Ramos (cell line): ENCODE measurements at regions not wholly inside any gene's neighbourhood (a gene's known extent, or its start where the extent isn't known, plus 50 kb on each side); places are given as distances from the start of the nearest gene placed in this dataset.

ENCODE experiments used
- in situ Hi-C: fragments of 300-500 bp; cut with MboI; formaldehyde crosslinking; loops from one replicate; pipeline ENCODE4 v1.14.3; 2022; ENCODE audit warnings: low sequenced_read_pairs; ENCODE audit not compliant: unreplicated experiment

DNA sequence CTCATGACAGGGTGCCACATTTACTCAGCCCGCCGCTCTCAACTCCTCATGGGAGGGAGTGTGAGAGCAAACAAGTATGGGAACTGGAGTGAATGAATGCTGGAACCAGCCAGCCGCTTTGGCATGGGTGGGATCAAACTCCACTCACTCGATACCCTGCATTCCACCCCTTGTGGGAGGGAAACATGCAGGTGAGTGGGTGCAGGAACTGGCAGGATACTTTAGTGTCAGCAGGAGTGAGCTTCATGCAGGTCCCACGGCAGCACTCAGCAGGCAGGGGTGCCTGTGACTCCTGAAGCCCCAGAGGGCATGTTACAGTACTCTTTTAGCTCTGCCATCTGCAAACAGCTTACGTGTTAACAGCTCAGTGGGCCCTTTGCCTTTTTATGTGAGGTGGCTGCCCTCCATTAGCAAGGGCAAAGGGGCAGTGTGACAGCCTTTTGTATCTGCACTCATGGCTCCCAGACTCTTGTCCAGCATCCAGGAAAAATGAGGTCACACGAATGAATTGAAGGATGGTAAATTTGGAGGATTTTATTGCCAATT, 433.2 kb upstream of the NMUR2 start:
- in situ Hi-C loops = no loop called here

DNA sequence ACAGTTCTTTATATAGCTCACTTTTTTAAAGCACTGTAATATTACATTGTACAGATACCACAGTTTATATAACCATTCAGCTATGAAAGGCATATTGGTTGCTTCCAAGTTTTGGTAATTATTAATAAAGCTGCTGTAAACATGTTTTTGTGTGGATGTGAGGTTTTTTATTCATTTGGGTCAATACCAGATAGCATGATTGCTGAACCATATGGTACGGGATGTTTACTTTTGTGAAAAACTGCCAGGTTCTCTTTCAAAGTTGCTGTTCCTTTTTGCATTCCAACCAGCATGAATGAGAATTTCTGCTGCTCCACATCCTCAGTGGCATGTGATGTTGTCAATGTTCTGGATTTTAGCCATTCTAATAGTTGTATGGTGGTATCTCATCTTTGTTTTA, 439.6 kb upstream of the NMUR2 start:
- in situ Hi-C loops = no loop called here

DNA sequence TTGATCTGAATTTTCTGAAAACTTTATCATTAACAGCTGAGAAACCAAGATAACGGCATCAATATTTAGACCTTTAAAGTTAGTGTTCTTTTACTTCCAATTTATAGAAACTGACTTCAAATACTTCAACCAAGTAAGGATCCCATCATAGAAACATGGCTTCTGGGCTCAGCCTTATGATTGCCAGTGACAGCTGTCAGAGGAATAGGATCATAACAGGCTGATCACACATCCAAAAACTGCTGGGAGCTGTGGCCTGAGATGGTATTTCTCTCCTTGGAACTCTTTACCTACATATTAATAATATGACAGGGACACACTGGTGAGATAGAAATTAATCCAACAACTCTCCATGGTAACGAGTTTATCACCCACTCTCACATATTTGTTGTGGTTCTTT, 448.3 kb upstream of the NMUR2 start:
- in situ Hi-C loops = no loop called here

DNA sequence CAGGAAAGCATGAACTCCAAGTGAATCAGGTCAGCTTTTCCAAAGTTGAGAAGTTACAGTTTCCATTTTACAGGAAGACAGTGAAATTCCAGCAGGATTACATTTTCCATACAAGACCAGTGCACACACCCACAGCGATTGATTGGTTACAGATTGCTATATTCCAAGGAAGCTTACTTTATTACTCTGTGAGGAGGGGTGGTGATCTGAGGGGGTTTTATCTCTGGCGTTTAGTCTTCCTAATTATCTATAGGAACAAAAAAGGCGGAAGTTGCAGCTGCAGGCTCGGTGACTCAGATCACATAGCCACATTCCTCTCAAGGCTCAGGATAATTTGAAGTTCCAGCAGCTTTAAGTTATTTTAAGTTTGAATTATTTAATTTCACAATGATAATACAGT, 450.4 kb upstream of the NMUR2 start:
- in situ Hi-C loops = no loop called here

DNA sequence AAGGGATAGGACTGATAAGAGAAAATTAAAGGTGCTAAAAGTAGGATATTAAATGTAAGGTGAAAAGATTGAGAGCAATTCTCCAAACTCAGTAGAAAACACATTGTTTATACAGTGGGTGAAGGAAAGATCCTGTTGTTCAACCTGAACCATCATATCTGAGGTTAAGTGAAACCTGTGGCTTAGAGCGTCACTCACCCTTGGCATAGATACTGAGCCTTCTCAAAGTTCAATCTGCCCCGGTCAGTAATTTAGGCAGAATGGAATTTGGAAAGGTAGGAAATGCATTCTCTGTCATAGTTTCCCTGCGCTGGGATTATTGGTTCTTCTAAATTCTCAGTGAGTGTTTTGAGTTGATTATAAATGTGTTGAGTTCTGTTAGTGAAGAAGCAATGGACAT, 456.2 kb upstream of the NMUR2 start:
- in situ Hi-C loops = no loop called here

DNA sequence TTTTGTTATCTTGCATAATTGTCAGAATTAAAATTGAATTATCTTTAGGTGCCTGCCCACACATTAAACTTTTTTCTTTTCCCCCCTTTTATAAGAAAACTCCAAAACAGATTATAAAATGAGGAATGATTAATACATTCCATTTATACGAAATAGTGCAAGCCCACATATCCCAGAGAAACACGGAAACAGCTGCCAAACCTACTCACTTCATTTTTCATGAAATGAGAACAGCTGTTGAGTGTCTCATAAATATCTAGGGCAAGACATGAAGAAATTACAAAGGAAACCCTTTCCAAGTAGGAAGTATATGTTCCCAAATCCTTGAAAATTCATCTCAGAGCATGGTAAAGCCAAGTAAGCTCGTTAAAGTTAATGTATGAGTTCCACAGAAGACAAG, 459.4 kb upstream of the NMUR2 start:
- in situ Hi-C loops = no loop called here

DNA sequence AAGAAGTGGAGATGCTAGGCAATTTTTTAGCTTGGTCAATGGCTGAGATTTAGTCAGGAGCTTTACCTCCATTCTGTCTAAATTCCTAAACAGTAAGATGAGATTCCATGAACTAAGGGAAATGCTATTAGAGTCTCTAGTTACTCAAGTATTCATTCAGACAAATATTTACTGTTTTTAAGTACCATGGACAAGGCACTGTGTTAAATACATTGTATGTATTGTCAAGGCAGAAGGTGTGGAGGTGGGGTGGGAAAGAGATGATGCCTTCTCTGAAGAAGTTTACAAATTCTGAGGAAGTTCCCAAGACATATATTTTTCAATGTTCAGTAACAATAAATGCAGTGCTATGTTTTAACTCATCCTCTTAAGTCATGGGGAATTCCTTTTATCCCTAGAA, 459.9 kb upstream of the NMUR2 start:
- in situ Hi-C loops = no loop called here

DNA sequence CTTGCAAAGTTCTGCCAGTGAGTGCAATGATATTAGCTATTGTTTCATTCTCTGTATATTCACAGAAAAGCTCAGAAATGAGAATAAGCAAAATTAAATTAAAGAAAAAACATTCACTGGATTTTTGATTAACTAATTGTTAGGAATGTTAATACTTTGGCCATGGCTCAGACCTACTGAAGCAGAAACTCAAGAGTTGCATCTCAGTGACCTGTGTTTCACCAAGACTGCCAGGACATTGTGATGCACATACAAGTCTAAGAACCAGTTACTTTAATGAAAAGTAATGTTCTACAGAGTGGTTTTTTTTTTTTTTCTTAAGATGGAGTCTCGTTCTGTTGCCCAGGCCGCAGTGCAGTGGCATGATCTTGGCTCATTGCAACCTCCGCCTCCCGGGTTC, 464.9 kb upstream of the NMUR2 start:
- in situ Hi-C loops = no loop called here

DNA sequence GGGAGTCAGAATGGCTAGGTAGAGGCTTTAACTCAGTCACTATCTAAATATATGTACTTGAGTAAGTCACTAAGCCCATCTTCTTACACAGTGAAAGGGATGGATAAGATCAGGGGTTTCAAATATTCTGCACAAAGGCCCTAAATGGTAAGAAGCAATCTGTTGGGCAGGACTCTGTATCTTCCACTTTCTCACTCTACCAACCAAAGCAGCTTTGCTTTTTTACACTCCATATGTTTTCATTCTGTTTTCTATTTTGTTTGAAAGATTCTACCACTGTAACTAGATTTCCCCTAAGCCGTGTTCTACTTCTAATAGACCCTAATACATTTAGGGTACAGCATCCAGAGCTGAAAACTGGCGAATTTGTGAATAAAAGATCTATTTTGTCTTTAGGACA, 477.5 kb upstream of the NMUR2 start:
- in situ Hi-C loops = no loop called here

DNA sequence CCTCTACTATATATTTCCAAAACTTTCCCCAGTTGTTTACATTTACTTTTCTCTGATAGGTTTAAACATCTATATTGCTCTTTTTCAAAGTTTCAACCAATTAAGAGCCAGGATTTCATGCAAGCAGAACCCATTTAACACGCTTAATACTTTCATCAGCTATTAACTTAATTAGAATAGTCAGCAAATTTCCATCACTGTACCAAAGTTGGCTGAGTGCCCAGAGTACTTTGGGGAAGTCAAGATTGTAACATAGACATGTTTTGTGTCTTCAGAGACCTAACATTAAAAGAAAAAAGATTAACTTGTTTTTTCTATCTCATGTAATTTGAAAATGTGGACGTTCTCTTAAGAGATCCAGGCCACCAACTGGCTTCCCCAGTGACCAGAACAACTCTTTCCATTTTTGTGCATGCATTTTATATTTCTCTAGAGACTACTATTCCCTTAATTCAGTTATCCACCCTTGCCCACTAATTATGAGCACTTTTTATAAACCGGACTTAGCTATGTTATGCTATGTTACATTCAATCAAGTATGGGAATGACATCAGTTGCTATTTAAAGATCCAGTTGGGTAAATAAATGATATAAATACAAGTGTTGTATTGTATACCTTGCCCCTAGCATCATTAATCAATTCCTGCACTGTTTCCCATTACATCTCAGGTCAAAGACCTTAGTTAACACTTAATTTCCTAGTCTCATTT, 478.1 kb upstream of the NMUR2 start:
- in situ Hi-C loops = no loop called here

DNA sequence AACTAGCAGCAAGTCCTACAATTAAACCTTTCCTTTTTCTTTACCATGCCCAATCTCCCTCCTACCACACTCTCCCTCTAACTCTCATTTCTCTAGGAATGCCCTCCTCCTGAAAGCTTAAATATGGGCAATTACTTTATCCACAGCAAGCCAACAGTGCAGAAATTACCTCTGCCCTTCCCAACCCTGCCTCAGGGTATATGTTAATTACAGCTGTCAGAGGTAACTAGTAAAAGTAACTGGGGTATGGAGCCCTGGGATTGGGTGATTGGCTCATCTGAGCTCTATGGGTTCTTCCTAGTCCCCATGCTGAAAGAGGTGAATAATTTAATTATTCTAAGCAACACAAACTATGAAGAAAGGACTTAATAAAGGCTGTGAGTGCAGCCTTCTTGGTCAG, 478.9 kb upstream of the NMUR2 start:
- in situ Hi-C loops = no loop called here

DNA sequence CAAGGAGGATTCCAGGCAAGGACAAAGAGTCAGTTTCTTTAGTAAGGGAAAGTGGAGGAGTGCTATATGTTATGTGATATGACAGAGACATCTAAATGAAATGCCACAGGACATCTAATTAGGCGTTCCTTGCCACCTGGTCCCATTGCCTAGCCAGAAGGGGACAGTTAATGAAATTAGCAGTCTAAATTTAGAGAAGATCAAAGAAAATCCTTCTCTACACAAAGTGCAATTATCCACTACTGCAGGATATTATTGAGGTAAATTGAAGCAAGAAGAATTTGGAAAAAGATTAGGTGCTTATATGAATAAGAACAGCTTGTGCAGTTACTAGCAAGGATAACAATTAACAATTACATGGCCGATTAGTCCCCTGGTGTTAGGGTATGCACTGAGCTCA, 495.3 kb upstream of the NMUR2 start:
- in situ Hi-C loops = no loop called here

DNA sequence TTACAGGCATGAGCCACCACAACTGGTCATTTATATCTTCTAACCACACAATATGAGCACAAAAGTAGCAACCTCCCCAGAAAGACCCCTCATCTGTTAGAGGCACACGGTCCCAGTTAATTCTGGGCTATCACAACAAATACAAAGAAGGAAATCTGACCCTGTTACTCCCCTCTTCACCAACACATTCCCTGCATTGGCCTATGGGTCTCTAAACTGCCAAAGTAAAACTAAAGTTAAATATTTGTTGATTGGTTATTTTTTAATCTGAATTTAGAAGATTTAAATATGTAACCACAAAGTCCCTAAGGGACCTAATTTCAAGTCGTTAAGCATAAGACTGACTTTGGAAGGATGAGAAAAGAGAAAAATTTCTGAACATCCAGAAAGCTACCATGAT, 496.7 kb upstream of the NMUR2 start:
- in situ Hi-C loops = no loop called here

DNA sequence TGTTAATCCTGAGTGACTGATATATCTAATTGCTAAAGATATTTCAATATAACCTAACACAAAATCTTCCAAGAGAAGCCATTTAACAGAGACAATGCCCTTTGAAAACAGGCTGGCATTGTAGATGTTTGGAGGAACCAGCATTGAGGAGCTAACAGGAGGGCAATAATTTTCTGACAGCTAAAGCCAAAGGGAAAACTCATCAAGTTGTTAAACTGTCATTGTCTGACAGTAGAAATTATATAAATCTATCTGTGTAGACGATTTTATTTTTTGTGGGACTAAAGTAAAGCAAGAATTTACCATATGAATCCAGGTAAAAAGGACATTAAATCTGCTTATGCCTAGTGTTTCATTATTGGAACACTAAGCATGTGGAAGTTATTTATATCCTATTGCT, 500.2 kb upstream of the NMUR2 start:
- in situ Hi-C loops = no loop called here

DNA sequence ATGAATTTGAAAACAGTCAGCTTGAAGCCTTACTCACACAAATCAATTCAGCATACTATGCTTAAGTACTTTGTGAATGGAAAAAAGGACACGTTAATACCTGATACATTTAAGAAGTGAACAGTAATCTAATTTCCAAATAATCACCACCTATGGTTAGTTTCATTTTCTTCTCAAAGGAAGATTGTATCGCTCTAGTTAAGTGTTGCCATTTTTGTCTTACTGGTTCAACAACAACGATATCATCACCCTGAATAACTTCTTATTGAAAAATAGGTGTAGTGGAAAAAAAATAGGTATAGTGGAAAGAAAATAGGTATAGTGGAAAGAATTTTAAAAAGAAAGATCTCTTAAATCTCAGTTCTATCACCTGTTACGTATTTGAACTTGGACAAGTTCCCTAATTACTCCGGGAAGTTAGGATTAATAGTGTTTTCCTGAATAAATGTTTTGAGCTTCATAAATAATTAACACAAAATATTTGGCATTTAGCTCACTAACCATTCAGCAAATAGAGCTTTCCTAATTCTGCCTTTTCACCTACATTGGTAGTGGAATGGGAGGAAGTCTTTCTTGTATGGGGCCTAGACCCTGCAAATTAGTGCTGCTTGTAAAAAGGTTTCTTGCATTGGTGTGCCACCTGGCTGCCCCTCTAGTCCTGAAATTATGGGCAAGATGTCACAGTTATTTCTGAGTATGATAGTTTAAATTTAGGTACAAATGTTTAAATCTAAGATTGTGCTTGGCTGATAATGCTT, 502.6 kb upstream of the NMUR2 start:
- in situ Hi-C loops = no loop called here

DNA sequence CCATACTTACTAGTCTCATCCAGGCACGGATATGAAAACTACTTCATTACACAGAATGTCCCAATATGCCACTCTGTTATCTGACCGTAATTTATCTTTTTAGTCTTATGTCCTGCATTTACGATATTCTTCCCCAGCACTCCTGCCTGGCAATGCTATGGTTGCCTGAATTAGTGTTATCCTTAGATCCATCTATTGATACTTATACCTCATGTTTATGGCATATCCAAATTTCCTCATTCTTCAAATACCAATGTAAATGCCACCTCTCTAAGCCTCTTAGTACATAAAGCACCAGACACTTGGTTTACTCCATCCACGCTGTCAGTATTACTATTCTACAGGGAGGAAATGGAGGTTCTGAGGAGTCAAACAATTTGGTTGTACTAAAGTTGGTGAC, 507.8 kb upstream of the NMUR2 start:
- in situ Hi-C loops = no loop called here

DNA sequence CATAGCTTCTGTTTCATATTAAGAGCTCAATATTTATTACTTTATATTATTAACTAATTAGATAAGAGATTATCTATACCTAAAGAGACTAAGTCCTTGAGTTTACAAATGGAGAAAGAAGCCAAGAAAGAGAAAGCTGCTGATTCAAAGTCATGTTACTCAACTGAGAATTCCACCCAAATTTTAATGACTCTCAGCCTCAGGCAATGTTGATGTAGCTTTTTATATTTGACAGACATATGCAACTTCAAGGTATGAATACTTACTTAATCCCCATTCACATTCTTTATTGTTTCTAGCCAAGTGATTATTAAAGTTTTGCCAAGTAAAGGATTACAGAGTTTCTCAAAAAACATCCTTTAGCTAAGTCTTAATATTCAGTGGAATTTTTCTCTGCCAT, 527.5 kb upstream of the NMUR2 start:
- in situ Hi-C loops = no loop called here

DNA sequence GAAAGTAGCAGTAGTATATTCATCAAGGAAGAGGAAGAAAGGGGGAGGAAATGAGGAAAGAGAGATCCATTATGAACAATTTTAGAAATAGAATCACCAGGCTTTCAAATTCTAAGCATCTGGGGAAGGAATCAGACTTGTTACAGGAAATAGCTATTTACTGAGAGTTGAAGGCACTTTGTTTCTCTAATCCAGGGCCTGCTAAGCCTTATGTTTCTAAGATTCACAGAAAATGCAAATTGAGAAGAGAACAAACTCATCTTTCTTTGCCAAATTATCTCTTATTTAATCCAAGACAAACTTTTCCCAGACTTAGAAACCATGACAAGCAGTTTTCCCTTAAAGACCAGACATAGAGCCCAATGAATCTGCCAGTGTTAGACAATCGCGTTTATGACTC, 528.0 kb upstream of the NMUR2 start:
- in situ Hi-C loops = no loop called here

DNA sequence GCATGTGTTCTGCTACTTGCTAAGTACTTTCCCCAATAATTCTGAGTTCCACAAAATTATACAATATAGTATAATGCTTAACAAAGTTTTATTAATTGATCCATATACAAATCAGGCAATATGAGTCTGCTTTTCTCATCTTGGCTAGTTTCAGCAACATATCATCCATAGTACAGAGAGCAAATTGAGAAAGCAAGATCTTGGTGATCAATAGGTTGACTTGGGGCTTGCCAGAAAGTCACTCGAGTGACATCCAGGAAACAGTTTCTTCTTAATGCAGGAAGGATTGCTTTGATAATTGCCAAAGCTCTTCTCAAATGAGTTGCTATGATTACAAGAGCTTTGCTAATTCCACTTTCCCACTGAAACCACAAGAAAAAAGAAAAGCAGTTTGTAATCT, 533.6 kb upstream of the NMUR2 start:
- in situ Hi-C loops = no loop called here

DNA sequence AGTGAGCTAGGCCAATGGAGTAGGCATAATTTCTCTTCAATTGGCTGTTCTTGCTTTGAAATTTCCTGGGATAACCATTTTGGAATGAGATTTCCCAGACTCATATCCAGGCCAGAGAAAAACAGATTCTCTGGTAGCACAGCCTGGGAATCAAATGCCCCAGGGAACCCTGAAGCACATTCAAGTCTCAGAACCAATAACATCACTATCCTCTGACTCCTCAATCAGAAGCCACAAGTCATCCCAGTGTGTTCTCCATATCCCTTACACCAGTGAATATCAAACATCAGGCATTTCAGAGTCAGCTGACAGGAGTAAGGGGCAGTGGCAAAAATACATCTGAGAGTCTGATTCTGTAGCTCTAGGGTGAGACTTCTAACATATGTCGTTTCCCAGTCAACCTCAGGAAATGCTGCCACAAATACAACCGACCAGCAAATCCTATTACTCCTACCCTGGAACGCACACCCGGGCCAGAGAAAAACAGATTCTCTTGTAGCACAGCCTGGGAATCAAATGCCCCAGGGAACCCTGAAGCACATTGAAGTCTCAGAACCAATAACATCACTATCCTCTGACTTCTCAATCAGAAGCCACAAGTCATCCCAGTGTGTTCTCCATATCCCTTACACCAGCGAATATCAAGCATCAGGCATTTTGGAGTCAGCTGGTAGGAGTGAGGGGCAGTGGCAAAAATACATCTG, 537.7 kb upstream of the NMUR2 start:
- in situ Hi-C loops = no loop called here

DNA sequence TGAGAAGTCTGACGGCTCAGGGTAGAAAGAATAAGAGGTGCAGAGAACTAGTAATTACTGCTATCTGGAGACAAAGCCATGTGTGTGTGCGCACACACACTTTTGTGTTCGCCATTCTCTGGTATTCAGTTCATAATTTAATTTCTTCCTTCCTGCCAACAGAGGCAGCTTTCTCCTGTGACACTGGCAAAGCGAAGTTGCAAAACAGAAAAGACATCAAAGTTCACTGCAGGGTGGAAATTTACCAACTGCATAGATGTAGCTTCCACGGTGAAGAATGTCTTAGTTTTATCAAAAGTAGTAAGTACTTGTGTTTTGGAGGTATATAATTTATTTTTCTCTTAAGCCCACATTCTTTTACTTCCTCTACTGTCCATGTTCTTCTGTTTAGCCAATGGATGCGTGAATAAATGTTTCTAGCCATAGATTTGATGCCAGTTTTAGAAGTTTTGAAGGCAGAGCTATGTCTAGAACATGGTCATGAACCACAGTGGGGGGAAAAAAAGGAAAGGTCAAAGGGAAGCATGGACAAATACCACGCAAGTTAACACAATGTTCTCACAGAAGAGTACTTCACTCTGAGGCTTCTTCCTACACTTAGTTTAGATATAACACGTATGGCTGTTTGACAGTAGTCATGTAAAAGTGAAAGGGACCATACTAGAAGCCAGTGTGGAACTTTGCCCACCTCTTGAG, 536.5 kb upstream of the GRIA1 start:
- in situ Hi-C loops = no loop called here
